ENCODE measurements at regions not wholly inside any gene's neighbourhood (a gene's known extent, or its start where the extent isn't known, plus 50 kb on each side); places are given as distances from the start of the nearest gene placed in this dataset.
A peak's percentile ranks its signal among the peaks of the same experiment; 100 is the strongest.

DNA sequence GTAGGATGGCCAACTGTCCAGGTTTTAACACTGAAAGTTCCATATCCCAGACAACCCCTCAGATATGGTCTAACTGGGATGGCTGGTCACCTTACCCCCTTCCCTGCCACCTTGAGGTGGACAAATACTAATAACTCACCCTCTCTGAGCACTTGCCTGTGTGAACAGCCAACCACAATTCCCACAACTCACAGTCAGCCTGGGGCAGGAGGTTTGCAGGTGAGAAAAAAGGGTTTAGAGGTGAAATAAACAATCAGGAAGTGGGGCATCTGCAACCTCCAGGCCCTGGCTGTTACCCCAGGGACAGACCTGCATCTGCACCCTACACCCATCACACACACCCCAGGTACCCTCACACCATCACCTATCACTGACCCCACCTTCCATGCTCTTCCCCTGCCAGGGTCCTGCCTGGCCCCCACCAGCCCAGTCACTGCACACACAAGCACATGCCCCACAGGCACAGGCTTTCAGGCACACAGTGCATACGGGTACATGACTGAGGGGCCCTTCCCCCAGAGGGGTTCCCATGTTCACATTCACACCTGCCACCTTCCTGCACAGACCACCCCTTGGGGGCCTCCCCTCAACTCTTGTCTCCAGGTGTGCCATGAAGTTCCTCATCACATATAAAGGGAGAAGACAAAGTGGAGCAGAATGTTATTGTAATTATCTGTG lies 679.5 kb downstream of the MATN1 start:
- TF ChIP-seq, protein P1, sequence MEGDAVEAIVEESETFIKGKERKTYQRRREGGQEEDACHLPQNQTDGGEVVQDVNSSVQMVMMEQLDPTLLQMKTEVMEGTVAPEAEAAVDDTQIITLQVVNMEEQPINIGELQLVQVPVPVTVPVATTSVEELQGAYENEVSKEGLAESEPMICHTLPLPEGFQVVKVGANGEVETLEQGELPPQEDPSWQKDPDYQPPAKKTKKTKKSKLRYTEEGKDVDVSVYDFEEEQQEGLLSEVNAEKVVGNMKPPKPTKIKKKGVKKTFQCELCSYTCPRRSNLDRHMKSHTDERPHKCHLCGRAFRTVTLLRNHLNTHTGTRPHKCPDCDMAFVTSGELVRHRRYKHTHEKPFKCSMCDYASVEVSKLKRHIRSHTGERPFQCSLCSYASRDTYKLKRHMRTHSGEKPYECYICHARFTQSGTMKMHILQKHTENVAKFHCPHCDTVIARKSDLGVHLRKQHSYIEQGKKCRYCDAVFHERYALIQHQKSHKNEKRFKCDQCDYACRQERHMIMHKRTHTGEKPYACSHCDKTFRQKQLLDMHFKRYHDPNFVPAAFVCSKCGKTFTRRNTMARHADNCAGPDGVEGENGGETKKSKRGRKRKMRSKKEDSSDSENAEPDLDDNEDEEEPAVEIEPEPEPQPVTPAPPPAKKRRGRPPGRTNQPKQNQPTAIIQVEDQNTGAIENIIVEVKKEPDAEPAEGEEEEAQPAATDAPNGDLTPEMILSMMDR (IDR thresholded peaks at IDR 0.05; ENCODE audit: control extremely low read depth, extremely low read depth, low read depth, missing control alignments): no peak
- ChIA-PET POLR2A (no interaction called here), CTCF (no interaction called here)
- DNase-seq (ENCODE audit: extremely low spot score): no peak

DNA sequence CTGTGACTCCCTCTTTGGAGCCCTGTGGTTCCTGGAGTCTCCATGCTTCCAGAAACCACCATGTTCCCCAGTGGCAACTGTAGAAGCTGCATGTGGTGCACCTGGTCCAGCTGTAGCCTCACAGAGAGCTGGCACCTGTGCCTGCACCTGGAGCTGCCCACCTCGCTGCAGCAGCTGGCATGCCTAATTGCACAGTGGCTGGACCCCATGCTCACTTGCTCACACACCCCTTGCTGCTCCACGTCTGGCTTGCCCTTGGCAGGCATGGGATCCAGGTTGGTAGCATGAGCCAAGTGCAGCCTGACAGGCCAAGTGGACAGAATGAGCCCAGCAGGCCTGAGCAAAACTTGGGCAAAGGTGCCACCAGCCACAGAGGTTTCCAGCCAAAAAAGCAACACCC lies 680.1 kb downstream of the MATN1 start:
- CTCF ChIA-PET: no interaction called here
- POLR2A ChIA-PET: no interaction called here
- DNase-seq (ENCODE audit: extremely low spot score): no peak
- TF ChIP-seq, protein P1 (IDR thresholded peaks at IDR 0.05; ENCODE audit: control extremely low read depth, extremely low read depth, low read depth, missing control alignments): no peak

DNA sequence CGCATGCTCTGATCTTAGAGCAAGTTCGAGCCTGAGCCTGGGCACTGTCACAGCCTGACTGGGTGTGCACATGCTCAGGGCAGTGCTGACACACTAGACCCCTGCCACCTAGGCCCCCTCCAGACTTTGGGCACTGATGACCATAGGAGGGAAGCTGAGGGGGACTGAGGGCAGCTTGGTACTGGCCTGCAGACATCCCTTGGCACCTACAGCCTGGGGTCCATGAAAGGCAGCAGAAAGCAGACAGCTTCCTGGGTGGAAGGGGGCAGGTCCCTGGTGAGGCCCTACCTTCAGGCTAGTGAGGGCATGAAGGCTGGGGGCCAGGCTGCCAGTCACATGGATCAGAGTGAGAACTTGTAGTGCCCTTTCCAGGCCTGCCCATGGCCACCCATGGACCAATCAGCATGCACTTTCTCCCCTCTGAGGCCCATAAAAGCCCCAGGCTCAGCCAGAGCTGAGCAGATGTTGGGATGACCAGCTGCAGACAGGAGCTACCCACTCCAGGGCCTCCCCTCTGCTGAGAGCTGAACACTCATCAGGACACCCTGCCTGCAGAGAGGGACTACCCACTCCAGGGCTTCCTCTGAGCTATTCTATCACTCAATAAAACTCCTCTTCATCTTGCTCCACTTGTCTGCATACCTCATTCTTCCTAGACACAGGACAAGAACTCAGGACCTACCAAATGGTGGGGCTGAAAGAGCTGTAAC lies 680.8 kb downstream of the MATN1 start:
- DNase-seq (ENCODE audit: extremely low spot score): no peak
- POLR2A ChIA-PET: no interaction called here
- CTCF ChIA-PET: no interaction called here
- TF ChIP-seq, protein P1 (IDR thresholded peaks at IDR 0.05; ENCODE audit: control extremely low read depth, extremely low read depth, low read depth, missing control alignments): no peak

DNA sequence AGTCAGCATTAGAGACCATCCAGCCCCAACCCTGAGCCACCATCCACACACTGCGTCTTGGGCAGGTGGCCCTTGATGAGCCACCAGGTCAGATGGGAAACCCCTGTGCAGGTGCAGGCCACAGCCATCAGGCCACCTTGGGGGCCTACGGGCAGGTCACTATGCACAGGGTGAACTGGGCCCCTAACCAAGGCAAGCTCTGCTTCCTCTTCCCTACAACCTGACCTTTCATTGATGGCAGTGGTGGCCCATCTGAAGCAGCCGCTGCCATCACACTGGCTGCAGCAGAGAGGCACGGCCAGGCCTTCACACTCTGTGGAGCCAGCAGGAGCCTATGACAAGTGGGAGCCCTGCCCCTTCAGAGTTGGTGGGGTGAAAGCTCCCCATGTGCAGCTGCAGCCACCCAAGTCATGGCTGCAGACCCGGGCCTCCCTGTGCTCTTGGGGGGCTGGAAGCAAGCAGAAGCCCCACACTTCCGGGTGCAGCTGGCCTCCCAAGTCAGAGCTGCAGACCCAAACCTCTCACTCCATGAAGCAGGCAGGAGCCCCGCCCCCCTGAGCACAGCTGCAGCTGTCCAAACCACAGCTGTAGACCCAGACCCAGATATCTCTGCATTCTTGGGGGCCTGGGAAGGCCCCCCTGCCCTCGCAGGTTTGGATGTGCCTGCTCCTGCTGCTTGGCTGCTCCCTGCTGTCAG lies 681.5 kb downstream of the MATN1 start:
- no peak for DNase-seq (ENCODE audit: extremely low spot score)
- CTCF ChIA-PET: no interaction called here
- POLR2A ChIA-PET: no interaction called here
- TF ChIP-seq, protein P1 (IDR thresholded peaks at IDR 0.05; ENCODE audit: control extremely low read depth, extremely low read depth, low read depth, missing control alignments): no peak

DNA sequence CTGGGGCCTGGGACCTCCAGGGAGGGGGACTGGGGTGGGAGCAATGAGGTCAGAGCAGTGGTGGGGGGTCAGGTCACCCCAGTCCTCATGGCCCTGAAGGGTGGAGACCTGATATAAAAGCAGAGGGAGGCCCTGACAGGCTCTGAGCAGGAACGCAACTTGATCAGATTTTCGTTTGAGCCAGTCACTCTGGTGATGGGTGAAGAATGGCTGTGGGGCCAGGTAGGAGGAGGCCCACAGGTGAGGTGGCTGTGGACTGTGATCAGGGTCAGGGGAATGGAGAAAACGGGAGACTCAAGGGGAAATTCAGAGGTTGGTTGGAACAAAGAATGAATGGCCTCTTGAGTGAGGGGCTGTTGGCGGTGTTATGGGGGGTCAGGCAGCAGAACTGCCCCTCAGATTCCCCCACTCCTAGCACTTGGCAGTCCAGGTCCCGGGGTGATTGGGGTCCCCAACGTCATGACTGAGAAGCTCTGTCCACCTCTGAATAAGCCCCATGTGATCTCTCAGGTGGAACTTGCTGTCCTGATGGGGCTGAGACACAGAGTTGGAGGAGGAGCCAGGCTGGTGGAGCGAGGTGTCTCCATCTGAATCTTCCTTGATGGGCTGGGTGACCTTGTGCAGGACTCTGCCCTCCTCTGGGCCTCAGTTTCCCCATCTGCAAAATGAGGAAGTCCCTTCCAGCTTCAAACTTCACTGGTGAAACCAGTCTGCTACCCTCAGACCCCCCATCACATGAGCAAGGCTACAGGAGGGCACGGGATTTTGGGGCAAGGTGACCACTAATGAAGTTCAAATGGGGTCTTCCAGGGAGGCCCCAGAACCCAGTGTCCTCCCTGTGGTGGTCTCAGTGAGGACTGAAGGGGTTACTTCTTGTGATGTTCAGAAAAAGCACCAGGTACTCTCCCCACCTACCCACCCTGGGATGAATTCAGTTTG lies 683.0 kb downstream of the MATN1 start:
- TF ChIP-seq, protein P1 (IDR thresholded peaks at IDR 0.05; ENCODE audit: control extremely low read depth, extremely low read depth, low read depth, missing control alignments): no peak
- CTCF ChIA-PET: no interaction called here
- DNase-seq (ENCODE audit: extremely low spot score): peak; percentile 3
- POLR2A ChIA-PET: no interaction called here

Measured in GM10248 (cell line).